SK-N-SH (cell line): ENCODE measurements at regions not wholly inside any gene's neighbourhood (a gene's known extent, or its start where the extent isn't known, plus 50 kb on each side); places are given as distances from the start of the nearest gene placed in this dataset.
"Not testable (repeated sequence)": the region's sequence is repeated elsewhere in the genome, so short reads cannot be mapped to it uniquely, and the experiment has no call there.

Experiments used
- CTCF ChIA-PET: fragments of 300-600, 350-600 bp; formaldehyde crosslinking; extraction: SDS; loops from one replicate; lab custom pipeline; 2021; lab: Yijun Ruan, JAX
- POLR2A ChIA-PET: fragments of 350-600 bp; sonication (Branson Sonifier 250); formaldehyde crosslinking; extraction: SDS; loops from one replicate; lab custom pipeline; 2020; ENCODE audit warnings: antibody characterized with exemption, inconsistent platforms; lab: Yijun Ruan, JAX
- DNase-seq: peaks from one replicate; pipeline ENCODE4 v3.0.0; 2012
- H2AFZ ChIP-seq: fragments of 200-600 bp; sonication (generic); 2 replicates; pipeline ENCODE4 v1.8.1; 2016; ENCODE audit warnings: antibody characterized with exemption, mild to moderate bottlenecking, low read depth
- H3F3A ChIP-seq: fragments of 200-600 bp; sonication (generic); replicated peaks from 2 replicates; pipeline ENCODE3; 2016; ENCODE audit warnings: antibody characterized with exemption, mild to moderate bottlenecking; ENCODE audit not compliant: insufficient read depth
- H3K27ac ChIP-seq, 2 experiments: fragments of 200-500 bp in 1 of 2; fragments of 200-600 bp in 1 of 2; sonication (Bioruptor generic) in 1 of 2; sonication (generic), shearing (Covaris generic) in 1 of 2; 2 replicates each; pipeline versions ENCODE4 v1.5.1 to v1.6.1; 2014 to 2016; ENCODE audit warnings: low read depth in 2 of 2, inconsistent platforms in 1 of 2, low read length in 1 of 2, mild to moderate bottlenecking in 1 of 2, mixed read lengths in 1 of 2
- H3K27me3 ChIP-seq: fragments of 200-600 bp; sonication (generic), shearing (Covaris generic); 2 replicates; pipeline ENCODE4 v1.6.1; 2016; ENCODE audit warnings: mixed run types; ENCODE audit not compliant: insufficient read depth
- H3K36me3 ChIP-seq, 2 experiments: fragments of 200-500 bp in 1 of 2; fragments of 200-600 bp in 1 of 2; sonication (Bioruptor generic) in 1 of 2; sonication (generic) in 1 of 2; replicated peaks in 1 of 2; 2 replicates each; pipeline versions ENCODE3 to v1.5.1; 2014 to 2016; ENCODE audit warnings: low read length in 1 of 2, mild to moderate bottlenecking in 1 of 2; ENCODE audit not compliant: insufficient read depth in 2 of 2, control insufficient read depth in 1 of 2
- H3K4me1 ChIP-seq, 2 experiments: fragments of 200-500 bp in 1 of 2; fragments of 200-600 bp in 1 of 2; sonication (Bioruptor generic) in 1 of 2; sonication (generic), shearing (Covaris generic) in 1 of 2; 2 replicates each; pipeline versions ENCODE4 v1.5.1 to v1.6.1; 2014 to 2016; ENCODE audit warnings: low read depth in 1 of 2, low read length in 1 of 2, mixed run types in 1 of 2; ENCODE audit not compliant: insufficient read depth in 2 of 2, control insufficient read depth in 1 of 2
- H3K4me2 ChIP-seq: fragments of 200-600 bp; sonication (generic), shearing (Covaris generic); 2 replicates; pipeline ENCODE4 v1.6.1; 2017; ENCODE audit warnings: mixed run types
- H3K4me3 ChIP-seq, 2 experiments: fragments of 200-500 bp in 1 of 2; fragments of 200-600 bp in 1 of 2; sonication (Bioruptor generic) in 1 of 2; sonication (generic), shearing (Covaris generic) in 1 of 2; 2 replicates each; pipeline versions ENCODE4 v1.5.1 to v1.8.1; 2014 to 2016; ENCODE audit warnings: low read depth in 2 of 2, inconsistent platforms in 1 of 2, low read length in 1 of 2, mild to moderate bottlenecking in 1 of 2, mixed read lengths in 1 of 2, moderate library complexity in 1 of 2
- H3K79me2 ChIP-seq: fragments of 200-600 bp; sonication (generic); 2 replicates; pipeline ENCODE4 v1.8.1; 2017; ENCODE audit warnings: mild to moderate bottlenecking; ENCODE audit not compliant: insufficient read depth
- H3K9ac ChIP-seq: fragments of 200-600 bp; sonication (generic); 2 replicates; pipeline ENCODE4 v1.6.1; 2017; ENCODE audit warnings: mixed run types
- H3K9me2 ChIP-seq: fragments of 200-600 bp; sonication (generic); 2 replicates; pipeline ENCODE4 v1.6.1; 2017; ENCODE audit warnings: mixed run types
- H3K9me3 ChIP-seq: fragments of 200-600 bp; sonication (generic); 2 replicates; pipeline ENCODE4 v1.6.1; 2017; ENCODE audit warnings: mixed run types, mild to moderate bottlenecking, moderate library complexity
- H4K20me1 ChIP-seq: fragments of 200-600 bp; sonication (generic); 2 replicates; pipeline ENCODE4 v1.6.1; 2017; ENCODE audit warnings: mild to moderate bottlenecking, mixed run types; ENCODE audit not compliant: insufficient read depth
- FOSL2 ChIP-seq: IDR thresholded peaks from 2 replicates; pipeline ENCODE4 v1.4.0; 2012; ENCODE audit warnings: low read depth, mild to moderate bottlenecking, moderate library complexity, borderline replicate concordance
- FOXJ3 ChIP-seq: sonication (generic); formaldehyde crosslinking; IDR thresholded peaks from 2 replicates; pipeline ENCODE4 v1.5.1; 2020; ENCODE audit warnings: mild to moderate bottlenecking, missing genetic modification reagents
- GATA2 ChIP-seq: sonication (generic); formaldehyde crosslinking; IDR thresholded peaks from 2 replicates; pipeline ENCODE4 v1.5.0; 2020; ENCODE audit warnings: mild to moderate bottlenecking, missing genetic modification reagents
- JUND ChIP-seq: IDR thresholded peaks from 2 replicates; pipeline ENCODE4 v1.4.0; 2012
- MEF2A ChIP-seq: IDR thresholded peaks from 2 replicates; pipeline ENCODE4 v1.4.0; 2012; ENCODE audit warnings: low read depth, borderline replicate concordance
- MXI1 ChIP-seq: IDR thresholded peaks from 2 replicates; pipeline ENCODE4 v1.6.1; 2012; ENCODE audit warnings: mild to moderate bottlenecking, low read depth, low read length, improper control_type of control experiment
- NRF1 ChIP-seq: IDR thresholded peaks from 2 replicates; pipeline ENCODE4 v1.6.1; 2012; ENCODE audit warnings: low read depth, mild to moderate bottlenecking, low read length
- POLR2AphosphoS5 ChIP-seq: IDR thresholded peaks from 2 replicates; pipeline ENCODE4 v1.6.1; 2012; ENCODE audit warnings: low read depth, low read length
- RAD21 ChIP-seq: IDR thresholded peaks from 2 replicates; pipeline ENCODE4 v1.6.1; 2012; ENCODE audit warnings: mild to moderate bottlenecking, low read length
- RCOR1 ChIP-seq: fragments of 150-350 bp; IDR thresholded peaks from 2 replicates; pipeline ENCODE4 v1.6.1; 2017; ENCODE audit warnings: antibody characterized with exemption, low read length
- RXRA ChIP-seq: IDR thresholded peaks from 2 replicates; pipeline ENCODE4 v1.4.0; 2012; ENCODE audit warnings: low read depth, mild to moderate bottlenecking, borderline replicate concordance
- SIN3A ChIP-seq: IDR thresholded peaks from 2 replicates; pipeline ENCODE4 v1.6.1; 2012; ENCODE audit warnings: low read depth, mild to moderate bottlenecking, low read length, moderate library complexity, borderline replicate concordance
- TAF1 ChIP-seq: IDR thresholded peaks from 2 replicates; pipeline ENCODE4 v1.6.1; 2012; ENCODE audit warnings: low read depth, mild to moderate bottlenecking, low read length, moderate library complexity, borderline replicate concordance
- TCF12 ChIP-seq: IDR thresholded peaks from 2 replicates; pipeline ENCODE4 v1.4.0; 2012
- YY1 ChIP-seq: IDR thresholded peaks from 2 replicates; pipeline ENCODE4 v1.4.0; 2012; ENCODE audit warnings: low read depth, mild to moderate bottlenecking
- WGBS: methylation state at CpG from one replicate; pipeline ENCODE4 v1.1.6; 2017; ENCODE audit warnings: low lambda C conversion rate; 5-methylcytosine and 5-hydroxymethylcytosine counted together
- TF ChIP-seq, protein P1 (sequence below): IDR thresholded peaks from 2 replicates; pipeline ENCODE4 v1.4.0; 2012; ENCODE audit warnings: low read depth
- TF ChIP-seq, protein P2 (sequence below): IDR thresholded peaks from 2 replicates; pipeline ENCODE4; 2012
- TF ChIP-seq, protein P3 (sequence below): fragments of 150-350 bp; IDR thresholded peaks from 2 replicates; pipeline ENCODE4 v1.6.1; 2017; ENCODE audit warnings: antibody characterized with exemption, low read length, low read depth, borderline replicate concordance

- Histone ChIP-seq H3K79me2 (no peaks in the 10 kb centered on the region), H3F3A (no peaks in the 10 kb centered on the region), H3K9me3 (no peaks in the 10 kb centered on the region)
- POLR2A ChIA-PET: no interaction called here
- TF ChIP-seq RXRA (no peak), YY1 (no peak), FOSL2 (no peak)
- TF ChIP-seq, all 33 proteins: peak for 0
- H3K4me3 ChIP-seq: no peak overlapping the region
- H3K27me3 ChIP-seq: no peaks in the 10 kb centered on the region
- H3K27ac ChIP-seq: no peak overlapping the region
- 97% methylated on average over 2 of the region's 2 CpGs for WGBS
- H3K4me2 ChIP-seq: no peak overlapping the region
- no peak overlapping the region for H3K9ac ChIP-seq
- no peaks in the 10 kb centered on the region for H4K20me1 ChIP-seq
- DNase-seq: no peak
- H3K4me1 ChIP-seq: no peaks in the 10 kb centered on the region
- no peaks in the 10 kb centered on the region for H3K36me3 ChIP-seq
- no peaks in the 10 kb centered on the region for H3K9me2 ChIP-seq
- H2AFZ ChIP-seq: no peak overlapping the region
- CTCF ChIA-PET: no interaction called here
These were observed 124.5 kb downstream of the TSEN15 start for GRCh38 chr1:184176058-184176457.

DNA sequence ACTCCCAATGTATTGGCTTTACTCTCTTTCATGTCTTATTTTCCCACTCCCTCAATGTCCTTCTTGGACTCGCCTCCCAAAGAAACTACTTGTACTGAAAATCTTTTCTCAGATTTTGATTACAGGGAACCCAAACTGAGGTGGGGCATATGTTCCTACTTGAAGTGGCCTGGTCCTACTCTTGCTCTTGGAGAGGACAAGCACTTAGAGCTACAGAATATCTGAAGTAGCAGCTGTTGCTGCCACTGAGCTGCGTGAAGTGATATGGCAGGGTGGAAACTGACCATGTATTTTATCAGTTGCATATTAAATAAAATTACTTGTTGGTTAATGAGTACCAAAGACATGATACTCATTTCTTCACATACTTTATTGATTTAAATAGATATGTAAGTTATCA is 129.5 kb downstream of the TSEN15 start:
- H3F3A ChIP-seq: no peaks in the 10 kb centered on the region
- H2AFZ ChIP-seq: no peak overlapping the region
- ChIA-PET POLR2A (no interaction called here), CTCF (interaction anchor here (0.8 kb wide), 1 partner anchor 14 kb away, joined by 3 read pairs; no protein-coding TSS in a partner anchor)
- H3K27ac ChIP-seq: no peak overlapping the region
- H3K9ac ChIP-seq: no peak overlapping the region
- H3K9me3 ChIP-seq: no peaks in the 10 kb centered on the region
- H3K79me2 ChIP-seq: no peaks in the 10 kb centered on the region
- WGBS: 64% methylated on average over 2 of the region's 2 CpGs
- DNase-seq: no peak
- H3K4me1 ChIP-seq: no peaks in the 10 kb centered on the region
- H3K36me3 ChIP-seq: no peaks in the 10 kb centered on the region
- no peak overlapping the region for H3K4me2 ChIP-seq
- no peak overlapping the region for H3K4me3 ChIP-seq
- no peaks in the 10 kb centered on the region for H3K27me3 ChIP-seq
- no peaks in the 10 kb centered on the region for H3K9me2 ChIP-seq
- no peak for TF ChIP-seq NRF1
- TF ChIP-seq, protein P1, sequence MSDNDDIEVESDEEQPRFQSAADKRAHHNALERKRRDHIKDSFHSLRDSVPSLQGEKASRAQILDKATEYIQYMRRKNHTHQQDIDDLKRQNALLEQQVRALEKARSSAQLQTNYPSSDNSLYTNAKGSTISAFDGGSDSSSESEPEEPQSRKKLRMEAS: no peak
- TF ChIP-seq, all 33 proteins: peak for 0
- H4K20me1 ChIP-seq: no peaks in the 10 kb centered on the region

- H3K4me1 ChIP-seq: no peaks in the 10 kb centered on the region; a peak in 1 of 4 replicates
- ChIA-PET POLR2A (no interaction called here), CTCF (interaction anchor here (0.6 to 1.0 kb wide), 2 partner anchors 23 to 108 kb away, joined by 3 read pairs; no protein-coding TSS in a partner anchor)
- no peak overlapping the region for H3K9ac ChIP-seq
- no peaks in the 10 kb centered on the region for H3F3A ChIP-seq
- no peaks in the 10 kb centered on the region for H3K79me2 ChIP-seq
- no peak overlapping the region for H2AFZ ChIP-seq
- H3K4me2 ChIP-seq: no peak overlapping the region
- H3K4me3 ChIP-seq: no peak overlapping the region
- no peaks in the 10 kb centered on the region for H3K9me2 ChIP-seq
- no peaks in the 10 kb centered on the region for H3K27me3 ChIP-seq
- H3K27ac ChIP-seq: no peak overlapping the region
- 81% methylated on average over 3 of the region's 3 CpGs for WGBS
- no peak for TF ChIP-seq POLR2AphosphoS5
- TF ChIP-seq FOSL2: no peak
- no peak for TF ChIP-seq JUND
- TF ChIP-seq NRF1: no peak
- TF ChIP-seq GATA2 (CRISPR knock-in tag): no peak
- no peak for TF ChIP-seq SIN3A
- TF ChIP-seq MEF2A: no peak
- no peak for TF ChIP-seq RAD21
- TF ChIP-seq, protein P2, sequence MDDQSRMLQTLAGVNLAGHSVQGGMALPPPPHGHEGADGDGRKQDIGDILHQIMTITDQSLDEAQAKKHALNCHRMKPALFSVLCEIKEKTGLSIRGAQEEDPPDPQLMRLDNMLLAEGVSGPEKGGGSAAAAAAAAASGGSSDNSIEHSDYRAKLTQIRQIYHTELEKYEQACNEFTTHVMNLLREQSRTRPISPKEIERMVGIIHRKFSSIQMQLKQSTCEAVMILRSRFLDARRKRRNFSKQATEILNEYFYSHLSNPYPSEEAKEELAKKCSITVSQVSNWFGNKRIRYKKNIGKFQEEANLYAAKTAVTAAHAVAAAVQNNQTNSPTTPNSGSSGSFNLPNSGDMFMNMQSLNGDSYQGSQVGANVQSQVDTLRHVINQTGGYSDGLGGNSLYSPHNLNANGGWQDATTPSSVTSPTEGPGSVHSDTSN: no peak
- TF ChIP-seq, protein P3, sequence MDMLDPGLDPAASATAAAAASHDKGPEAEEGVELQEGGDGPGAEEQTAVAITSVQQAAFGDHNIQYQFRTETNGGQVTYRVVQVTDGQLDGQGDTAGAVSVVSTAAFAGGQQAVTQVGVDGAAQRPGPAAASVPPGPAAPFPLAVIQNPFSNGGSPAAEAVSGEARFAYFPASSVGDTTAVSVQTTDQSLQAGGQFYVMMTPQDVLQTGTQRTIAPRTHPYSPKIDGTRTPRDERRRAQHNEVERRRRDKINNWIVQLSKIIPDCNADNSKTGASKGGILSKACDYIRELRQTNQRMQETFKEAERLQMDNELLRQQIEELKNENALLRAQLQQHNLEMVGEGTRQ: no peak
- no peak for TF ChIP-seq TCF12
- no peak for TF ChIP-seq FOXJ3
- no peak for TF ChIP-seq MXI1
- no peak for TF ChIP-seq TAF1
- no peak for TF ChIP-seq RCOR1
- TF ChIP-seq RXRA: no peak
- no peaks in the 10 kb centered on the region for H4K20me1 ChIP-seq
- DNase-seq: no peak
- no peaks in the 10 kb centered on the region for H3K9me3 ChIP-seq
- H3K36me3 ChIP-seq: no peaks in the 10 kb centered on the region
These were observed 132.4 kb downstream of the TSEN15 start for GRCh38 chr1:184183919-184184318.

DNA sequence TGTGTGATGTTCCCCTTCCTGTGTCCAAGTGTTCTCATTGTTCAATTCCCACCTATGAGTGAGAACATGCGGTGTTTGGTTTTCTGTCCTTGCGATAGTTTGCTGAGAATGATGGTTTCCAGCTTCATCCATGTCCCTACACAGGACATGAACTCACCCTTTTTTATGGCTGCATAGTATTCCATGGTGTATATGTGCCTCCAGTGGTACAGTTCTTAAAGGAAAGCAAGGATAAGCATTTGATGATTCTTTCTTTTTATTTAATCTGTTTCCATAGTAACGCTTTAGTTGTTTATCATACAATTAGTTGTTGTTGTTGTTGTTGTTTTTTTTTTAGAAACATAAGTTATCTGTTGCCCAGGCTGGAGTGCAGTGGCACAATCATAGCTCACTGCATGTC is 133.1 kb downstream of the TSEN15 start:
- DNase-seq, CTCF ChIA-PET, H3K9me3 ChIP-seq, H3K27me3 ChIP-seq, H3K27ac ChIP-seq, H3K36me3 ChIP-seq, H3K9me2 ChIP-seq, H3K9ac ChIP-seq, H4K20me1 ChIP-seq, H3K4me1 ChIP-seq, H2AFZ ChIP-seq, H3K4me2 ChIP-seq, POLR2A ChIA-PET, H3K79me2 ChIP-seq, H3F3A ChIP-seq, H3K4me3 ChIP-seq: not testable (repeated sequence)
- WGBS: 83% methylated on average over 3 of the region's 3 CpGs
